Sigmoid colon (tissue), 6 donors: ENCODE measurements at regions not wholly inside any gene's neighbourhood (a gene's known extent, or its start where the extent isn't known, plus 50 kb on each side); places are given as distances from the start of the nearest gene placed in this dataset.

Experiments
- DNase-seq: peaks from one replicate; pipeline ENCODE4 v3.0.0-alpha.2; 2019
- H3K27ac ChIP-seq, 4 donors: fragments of 200-600 bp; sonication (generic); one replicate each; pipeline ENCODE4 v1.5.1; 2016 to 2019; ENCODE audit warnings: mild to moderate bottlenecking in 1 of 4
- H3K27me3 ChIP-seq, 3 donors: fragments of 200-600 bp; sonication (generic); one replicate each; pipeline ENCODE4 v1.5.1; 2019; ENCODE audit warnings: mild to moderate bottlenecking in 1 of 3
- H3K36me3 ChIP-seq, 4 donors: fragments of 200-600 bp; sonication (generic); one replicate each; pipeline ENCODE4 v1.5.1; 2016 to 2019
- H3K4me1 ChIP-seq, 4 donors: fragments of 200-600 bp; sonication (generic); one replicate each; pipeline ENCODE4 v1.5.1; 2017 to 2019
- H3K4me3 ChIP-seq, 4 donors: fragments of 200-600 bp; sonication (generic); one replicate each; pipeline ENCODE4 v1.5.1; 2017 to 2019; ENCODE audit warnings: mild to moderate bottlenecking in 2 of 4, moderate library complexity in 1 of 4
- H3K9me3 ChIP-seq, 4 donors: fragments of 200-600 bp in 3 of 4; sonication (generic) in 3 of 4; one replicate each; pipeline versions ENCODE4 v1.5.1 to v1.6.1; 2013 to 2019
- EP300 ChIP-seq, 4 donors: sonication (generic); formaldehyde crosslinking; IDR thresholded peaks; one replicate each; pipeline ENCODE4 v1.6.1; 2017; ENCODE audit warnings: antibody characterized with exemption in 4 of 4
- POLR2A ChIP-seq, 2 donors: fragments of 450-650 bp; IDR thresholded peaks; one replicate each; pipeline ENCODE4 v1.6.1; 2016; ENCODE audit warnings: antibody characterized with exemption in 2 of 2, mild to moderate bottlenecking in 2 of 2, moderate library complexity in 2 of 2
- POLR2AphosphoS5 ChIP-seq, 4 donors: sonication (generic); formaldehyde crosslinking; IDR thresholded peaks; one replicate each; pipeline ENCODE4 v1.6.1; 2017; ENCODE audit warnings: antibody characterized with exemption in 4 of 4
- WGBS, 2 donors: extraction: QIAGEN DNeasy Blood & Tissue Kit; methylation state at CpG; one replicate each; pipeline ENCODE4 v1.1.7; 2013; 5-methylcytosine and 5-hydroxymethylcytosine counted together
- intact Hi-C: fragments of 100-400 bp; cut with DNase I; formaldehyde crosslinking; loops from one replicate; pipeline ENCODE4 v1.15.1; 2023
- TF ChIP-seq, protein P1 (sequence below), 4 experiments: fragments of 450-650 bp in 3 of 4; fragments of 200-600 bp in 1 of 4; IDR thresholded peaks; one replicate each; pipeline ENCODE4 v1.5.1; 2016 to 2019; ENCODE audit warnings: antibody characterized with exemption in 4 of 4, mild to moderate bottlenecking in 3 of 4, moderate library complexity in 2 of 4
- donor health status: healthy with polysubstance abuse.
- donor health status: healthy.

GRCh38 chr3:69604735-69605450 lies 134.4 kb upstream of the MITF start:
- Histone ChIP-seq H3K36me3 (no peaks in the 10 kb centered on the region), H3K27me3 (no peaks in the 10 kb centered on the region), H3K4me1 (no peaks in the 10 kb centered on the region), H3K27ac (no peak overlapping the region), H3K9me3 (no peaks in the 10 kb centered on the region), H3K4me3 (no peak overlapping the region)
- 84 to 85% methylated on average over 8 of the region's 8 CpGs for WGBS, 2 donors
- DNase-seq: no peak
- TF ChIP-seq EP300 (IDR thresholded peaks at IDR 0.05): no peak
- TF ChIP-seq, protein P1, sequence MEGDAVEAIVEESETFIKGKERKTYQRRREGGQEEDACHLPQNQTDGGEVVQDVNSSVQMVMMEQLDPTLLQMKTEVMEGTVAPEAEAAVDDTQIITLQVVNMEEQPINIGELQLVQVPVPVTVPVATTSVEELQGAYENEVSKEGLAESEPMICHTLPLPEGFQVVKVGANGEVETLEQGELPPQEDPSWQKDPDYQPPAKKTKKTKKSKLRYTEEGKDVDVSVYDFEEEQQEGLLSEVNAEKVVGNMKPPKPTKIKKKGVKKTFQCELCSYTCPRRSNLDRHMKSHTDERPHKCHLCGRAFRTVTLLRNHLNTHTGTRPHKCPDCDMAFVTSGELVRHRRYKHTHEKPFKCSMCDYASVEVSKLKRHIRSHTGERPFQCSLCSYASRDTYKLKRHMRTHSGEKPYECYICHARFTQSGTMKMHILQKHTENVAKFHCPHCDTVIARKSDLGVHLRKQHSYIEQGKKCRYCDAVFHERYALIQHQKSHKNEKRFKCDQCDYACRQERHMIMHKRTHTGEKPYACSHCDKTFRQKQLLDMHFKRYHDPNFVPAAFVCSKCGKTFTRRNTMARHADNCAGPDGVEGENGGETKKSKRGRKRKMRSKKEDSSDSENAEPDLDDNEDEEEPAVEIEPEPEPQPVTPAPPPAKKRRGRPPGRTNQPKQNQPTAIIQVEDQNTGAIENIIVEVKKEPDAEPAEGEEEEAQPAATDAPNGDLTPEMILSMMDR (IDR thresholded peaks at IDR 0.05): no peak
- no peak for TF ChIP-seq POLR2A (IDR thresholded peaks at IDR 0.05)
- TF ChIP-seq POLR2AphosphoS5 (IDR thresholded peaks at IDR 0.05): no peak
- intact Hi-C loops: no loop called here

DNA sequence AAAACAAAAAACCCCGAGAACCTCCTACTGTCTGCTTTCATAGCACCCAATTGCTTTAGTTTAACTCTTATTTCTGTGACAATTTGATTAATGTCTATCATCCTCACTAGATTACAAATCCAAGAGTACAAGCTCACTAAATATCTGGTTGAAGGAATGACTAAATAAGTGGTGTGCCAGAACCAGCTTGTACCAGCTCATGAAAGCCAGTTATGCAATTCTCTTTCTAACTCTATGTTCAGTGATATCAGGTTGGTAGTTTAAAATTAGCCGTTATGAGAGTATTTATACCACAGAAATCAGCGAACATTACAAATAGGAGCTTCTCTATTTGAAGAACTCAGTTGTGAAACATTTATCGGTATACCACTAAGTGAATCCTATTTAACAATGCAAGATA lies 137.2 kb upstream of the MITF start:
- Histone ChIP-seq H3K27ac (no peak overlapping the region), H3K4me1 (no peaks in the 10 kb centered on the region), H3K36me3 (no peaks in the 10 kb centered on the region), H3K9me3 (no peaks in the 10 kb centered on the region), H3K27me3 (no peaks in the 10 kb centered on the region), H3K4me3 (no peak overlapping the region)
- TF ChIP-seq, protein P1 (IDR thresholded peaks at IDR 0.05): no peak
- TF ChIP-seq POLR2AphosphoS5 (IDR thresholded peaks at IDR 0.05) (no peak), POLR2A (IDR thresholded peaks at IDR 0.05) (no peak), EP300 (IDR thresholded peaks at IDR 0.05) (no peak)
- intact Hi-C loops: no loop called here
- no peak for DNase-seq
- 90 to 95% methylated on average over 4 of the region's 4 CpGs for WGBS, 2 donors

- Histone ChIP-seq H3K36me3 (no peaks in the 10 kb centered on the region), H3K4me1 (peaks cover 0 to 5% (median 0%) of the 10 kb centered on the region in 4 donors), H3K4me3 (no peak overlapping the region), H3K27ac (no peak overlapping the region), H3K9me3 (no peaks in the 10 kb centered on the region), H3K27me3 (no peaks in the 10 kb centered on the region)
- intact Hi-C loops: no loop called here
- DNase-seq: no peak
- 84 to 88% methylated on average over 2 of the region's 2 CpGs for WGBS, 2 donors
- TF ChIP-seq, protein P1 (IDR thresholded peaks at IDR 0.05): no peak
- TF ChIP-seq EP300 (IDR thresholded peaks at IDR 0.05) (no peak), POLR2AphosphoS5 (IDR thresholded peaks at IDR 0.05) (no peak), POLR2A (IDR thresholded peaks at IDR 0.05) (no peak)
Measured at GRCh38 chr3:69594286-69594685, 145.0 kb upstream of the MITF start.

DNA sequence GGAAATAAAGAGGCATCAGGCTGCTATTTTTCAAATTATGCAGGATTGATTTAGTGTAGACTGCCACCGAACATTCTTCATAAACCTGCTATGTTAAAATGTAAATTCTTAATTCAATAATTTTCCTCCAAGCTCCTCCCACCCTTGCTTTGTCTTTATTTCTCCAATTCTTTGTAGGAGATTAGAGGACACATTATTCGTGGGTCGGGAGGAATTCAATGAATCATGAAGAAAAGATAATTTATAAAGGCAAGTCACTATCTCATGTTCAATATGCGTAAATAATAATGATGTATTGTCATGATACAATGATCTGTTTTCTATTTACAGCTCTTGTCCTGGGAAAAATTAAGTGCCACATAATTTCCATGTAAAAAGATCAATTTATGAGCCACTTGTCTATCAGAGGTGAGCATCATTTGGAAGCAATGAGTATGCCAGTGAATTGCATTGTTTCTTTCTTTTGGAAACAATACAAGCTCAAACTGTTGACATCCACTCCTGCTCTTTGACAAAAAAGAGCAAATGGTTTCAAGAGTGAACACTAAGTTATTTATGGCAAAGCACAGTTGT lies 148.0 kb upstream of the MITF start:
- intact Hi-C loops: no loop called here
- no peak overlapping the region for H3K27ac ChIP-seq

More for the DNA sequence above, 148.0 kb upstream of the MITF start:
- no peaks in the 10 kb centered on the region for H3K36me3 ChIP-seq
- peaks cover 0 to 6% (median under 1%) of the 10 kb centered on the region in 4 donors for H3K9me3 ChIP-seq
- no peak for DNase-seq
- 83 to 91% methylated on average over 4 of the region's 4 CpGs for WGBS, 2 donors
- H3K4me3 ChIP-seq: no peak overlapping the region
- peaks cover 0 to 5% (median 0%) of the 10 kb centered on the region in 4 donors for H3K4me1 ChIP-seq
- no peak for TF ChIP-seq POLR2A (IDR thresholded peaks at IDR 0.05)
- TF ChIP-seq, protein P1 (IDR thresholded peaks at IDR 0.05): no peak
- TF ChIP-seq EP300 (IDR thresholded peaks at IDR 0.05): no peak
- TF ChIP-seq POLR2AphosphoS5 (IDR thresholded peaks at IDR 0.05): no peak
- H3K27me3 ChIP-seq: no peaks in the 10 kb centered on the region
